SW 1271 (cell line): ENCODE measurements at regions not wholly inside any gene's neighbourhood (a gene's known extent, or its start where the extent isn't known, plus 50 kb on each side); places are given as distances from the start of the nearest gene placed in this dataset.

Source experiments
- DNase-seq, 2 experiments: peaks; one replicate each; lab custom pipeline; 2025; lab: John Stamatoyannopoulos, UW

- DNase-seq = no peak
These were observed 97.9 kb upstream of the PFN2 start for GRCh38 chr3:150068440-150069153.

GRCh38 chr3:150067561-150067960, 96.9 kb upstream of the PFN2 start:
- no peak for DNase-seq

GRCh38 chr3:150064971-150065370, 94.3 kb upstream of the PFN2 start:
- DNase-seq = no peak

- DNase-seq = no peak
These were observed 92.5 kb upstream of the PFN2 start for GRCh38 chr3:150063237-150063636.

- DNase-seq = no peak
These were observed 91.8 kb upstream of the PFN2 start for GRCh38 chr3:150062492-150062891.

GRCh38 chr3:150061288-150062024, 90.8 kb upstream of the PFN2 start:
- DNase-seq = no peak

GRCh38 chr3:150059729-150060128, 89.0 kb upstream of the PFN2 start:
- DNase-seq = no peak

- no peak for DNase-seq
These were observed 88.5 kb upstream of the PFN2 start for GRCh38 chr3:150059241-150059640.

GRCh38 chr3:150057227-150057626, 86.5 kb upstream of the PFN2 start:
- no peak for DNase-seq

- DNase-seq = no peak
These were observed 84.6 kb upstream of the PFN2 start for GRCh38 chr3:150055332-150055731.

GRCh38 chr3:150054635-150055034, 83.9 kb upstream of the PFN2 start:
- no peak for DNase-seq

- no peak for DNase-seq
These were observed 79.8 kb upstream of the PFN2 start for GRCh38 chr3:150050510-150050909.

GRCh38 chr3:150049317-150049716, 78.6 kb upstream of the PFN2 start:
- no peak for DNase-seq

- no peak for DNase-seq
These were observed 71.2 kb upstream of the PFN2 start for GRCh38 chr3:150041877-150042276.

GRCh38 chr3:150040097-150040496, 69.4 kb upstream of the PFN2 start:
- no peak for DNase-seq

- no peak for DNase-seq
These were observed 68.1 kb upstream of the PFN2 start for GRCh38 chr3:150038830-150039229.

GRCh38 chr3:150036780-150037179, 66.1 kb upstream of the PFN2 start:
- no peak for DNase-seq

GRCh38 chr3:150035910-150036612, 65.4 kb upstream of the PFN2 start:
- no peak for DNase-seq

- no peak for DNase-seq
These were observed 64.6 kb upstream of the PFN2 start for GRCh38 chr3:150035301-150035779.

GRCh38 chr3:150033721-150034120, 63.0 kb upstream of the PFN2 start:
- no peak for DNase-seq

GRCh38 chr3:150030841-150031240, 60.1 kb upstream of the PFN2 start:
- DNase-seq = no peak

- DNase-seq = no peak
These were observed 52.5 kb upstream of the PFN2 start for GRCh38 chr3:150023239-150023636.
